ENCODE measurements at regions not wholly inside any gene's neighbourhood (a gene's known extent, or its start where the extent isn't known, plus 50 kb on each side); places are given as distances from the start of the nearest gene placed in this dataset.

- peak; percentile 71 for DNase-seq (ENCODE audit: low read depth)
- H3K4me3 ChIP-seq (ENCODE audit: low read depth, low read length), result no peak overlapping the region
- no peak for TF ChIP-seq CTCF (IDR thresholded peaks at IDR 0.05; ENCODE audit: insufficient read depth, low read length)
These were observed 228.7 kb downstream of the PIK3C3 start for GRCh38 chr18:42183746-42184145.

GRCh38 chr18:42184685-42185477, 229.8 kb downstream of the PIK3C3 start:
- H3K4me3 ChIP-seq (ENCODE audit: low read depth, low read length), result no peak overlapping the region
- TF ChIP-seq CTCF (IDR thresholded peaks at IDR 0.05; ENCODE audit: insufficient read depth, low read length), result no peak
- no peak for DNase-seq (ENCODE audit: low read depth)

- no peak overlapping the region for H3K4me3 ChIP-seq (ENCODE audit: low read depth, low read length)
- no peak for TF ChIP-seq CTCF (IDR thresholded peaks at IDR 0.05; ENCODE audit: insufficient read depth, low read length)
- no peak for DNase-seq (ENCODE audit: low read depth)
These were observed 230.5 kb downstream of the PIK3C3 start for GRCh38 chr18:42185486-42185885.

GRCh38 chr18:42187611-42188380, 232.8 kb downstream of the PIK3C3 start:
- H3K4me3 ChIP-seq (ENCODE audit: low read depth, low read length), result no peak overlapping the region
- DNase-seq (ENCODE audit: low read depth), result no peak
- no peak for TF ChIP-seq CTCF (IDR thresholded peaks at IDR 0.05; ENCODE audit: insufficient read depth, low read length)

GRCh38 chr18:42190643-42191042, 235.6 kb downstream of the PIK3C3 start:
- no peak for DNase-seq (ENCODE audit: low read depth)
- TF ChIP-seq CTCF (IDR thresholded peaks at IDR 0.05; ENCODE audit: insufficient read depth, low read length), result no peak

GRCh38 chr18:42192251-42193248, 237.5 kb downstream of the PIK3C3 start:
- peak; percentile 57 for DNase-seq (ENCODE audit: low read depth)
- TF ChIP-seq CTCF (IDR thresholded peaks at IDR 0.05; ENCODE audit: insufficient read depth, low read length), result no peak
- no peak overlapping the region for H3K4me3 ChIP-seq (ENCODE audit: low read depth, low read length)

More at GRCh38 chr18:42190643-42191042, 235.6 kb downstream of the PIK3C3 start:
- H3K4me3 ChIP-seq (ENCODE audit: low read depth, low read length), result no peak overlapping the region

Measured in fibroblast of the aortic adventitia (primary cell).